ENCODE measurements at regions not wholly inside any gene's neighbourhood (a gene's known extent, or its start where the extent isn't known, plus 50 kb on each side); places are given as distances from the start of the nearest gene placed in this dataset.

DNA sequence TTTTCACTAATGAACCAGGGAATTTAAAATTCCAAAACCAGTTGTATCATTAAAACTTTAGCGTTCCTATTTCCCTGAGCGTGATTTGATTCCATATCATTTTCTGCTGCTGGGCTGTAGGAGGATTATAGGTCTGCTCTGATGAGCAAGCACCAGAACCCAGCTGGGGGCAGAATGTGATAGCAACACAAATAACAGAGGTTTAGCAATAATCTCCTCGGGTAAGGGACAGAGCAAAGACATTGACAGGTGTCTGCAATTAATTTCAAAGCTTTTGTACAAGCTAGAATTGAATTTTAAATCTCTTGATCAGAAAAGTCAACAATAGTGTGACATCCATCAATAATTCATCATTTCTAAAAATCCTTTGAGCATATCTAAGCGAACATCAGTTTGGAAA lies 163.4 kb upstream of the RAP2B start:
- TF ChIP-seq, protein P1, sequence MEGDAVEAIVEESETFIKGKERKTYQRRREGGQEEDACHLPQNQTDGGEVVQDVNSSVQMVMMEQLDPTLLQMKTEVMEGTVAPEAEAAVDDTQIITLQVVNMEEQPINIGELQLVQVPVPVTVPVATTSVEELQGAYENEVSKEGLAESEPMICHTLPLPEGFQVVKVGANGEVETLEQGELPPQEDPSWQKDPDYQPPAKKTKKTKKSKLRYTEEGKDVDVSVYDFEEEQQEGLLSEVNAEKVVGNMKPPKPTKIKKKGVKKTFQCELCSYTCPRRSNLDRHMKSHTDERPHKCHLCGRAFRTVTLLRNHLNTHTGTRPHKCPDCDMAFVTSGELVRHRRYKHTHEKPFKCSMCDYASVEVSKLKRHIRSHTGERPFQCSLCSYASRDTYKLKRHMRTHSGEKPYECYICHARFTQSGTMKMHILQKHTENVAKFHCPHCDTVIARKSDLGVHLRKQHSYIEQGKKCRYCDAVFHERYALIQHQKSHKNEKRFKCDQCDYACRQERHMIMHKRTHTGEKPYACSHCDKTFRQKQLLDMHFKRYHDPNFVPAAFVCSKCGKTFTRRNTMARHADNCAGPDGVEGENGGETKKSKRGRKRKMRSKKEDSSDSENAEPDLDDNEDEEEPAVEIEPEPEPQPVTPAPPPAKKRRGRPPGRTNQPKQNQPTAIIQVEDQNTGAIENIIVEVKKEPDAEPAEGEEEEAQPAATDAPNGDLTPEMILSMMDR (optimal IDR thresholded peaks at IDR 0.05 in 1 of 3, IDR thresholded peaks at IDR 0.05 in 1 of 3, conservative IDR thresholded peaks at IDR 0.05 in 1 of 3; ENCODE audit: extremely low read depth in 1 of 3, insufficient read depth in 2 of 3, low read length in 3 of 3): no peak
- TF ChIP-seq EZH2 (IDR thresholded peaks at IDR 0.05; ENCODE audit: low read length): no peak
